ENCODE measurements at regions not wholly inside any gene's neighbourhood (a gene's known extent, or its start where the extent isn't known, plus 50 kb on each side); places are given as distances from the start of the nearest gene placed in this dataset.

DNA sequence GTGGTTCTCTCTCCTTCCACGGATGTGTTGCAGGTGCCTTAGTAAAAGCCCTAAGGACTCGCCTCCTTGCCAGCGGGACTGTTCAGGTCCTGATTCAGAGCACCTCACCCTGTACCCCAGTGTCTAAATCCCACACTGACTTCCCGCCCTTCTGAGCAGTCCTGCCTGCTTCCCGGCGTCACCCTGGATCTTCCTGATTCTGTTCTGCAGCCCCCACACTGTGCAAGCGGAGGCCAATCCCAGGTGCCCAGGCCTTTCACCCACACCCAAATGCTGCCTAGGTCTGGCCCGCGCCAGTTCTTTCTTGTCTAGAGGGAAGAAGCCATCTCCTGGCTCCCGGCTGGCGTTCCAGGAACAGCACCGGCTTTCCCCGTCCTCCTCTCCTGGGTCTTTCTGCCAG lies 95.9 kb upstream of the GALNT2 start:
- H3K9me3 Mint-ChIP-seq: peaks cover 8% of the 10 kb centered on the region
- no peaks in the 10 kb centered on the region for H3K4me1 Mint-ChIP-seq (ENCODE audit: unreplicated experiment)
- no peak for DNase-seq (ENCODE audit: extremely low spot score, unreplicated experiment)
- H3K27me3 Mint-ChIP-seq: peaks cover 16% of the 10 kb centered on the region
- TF ChIP-seq, protein P1, sequence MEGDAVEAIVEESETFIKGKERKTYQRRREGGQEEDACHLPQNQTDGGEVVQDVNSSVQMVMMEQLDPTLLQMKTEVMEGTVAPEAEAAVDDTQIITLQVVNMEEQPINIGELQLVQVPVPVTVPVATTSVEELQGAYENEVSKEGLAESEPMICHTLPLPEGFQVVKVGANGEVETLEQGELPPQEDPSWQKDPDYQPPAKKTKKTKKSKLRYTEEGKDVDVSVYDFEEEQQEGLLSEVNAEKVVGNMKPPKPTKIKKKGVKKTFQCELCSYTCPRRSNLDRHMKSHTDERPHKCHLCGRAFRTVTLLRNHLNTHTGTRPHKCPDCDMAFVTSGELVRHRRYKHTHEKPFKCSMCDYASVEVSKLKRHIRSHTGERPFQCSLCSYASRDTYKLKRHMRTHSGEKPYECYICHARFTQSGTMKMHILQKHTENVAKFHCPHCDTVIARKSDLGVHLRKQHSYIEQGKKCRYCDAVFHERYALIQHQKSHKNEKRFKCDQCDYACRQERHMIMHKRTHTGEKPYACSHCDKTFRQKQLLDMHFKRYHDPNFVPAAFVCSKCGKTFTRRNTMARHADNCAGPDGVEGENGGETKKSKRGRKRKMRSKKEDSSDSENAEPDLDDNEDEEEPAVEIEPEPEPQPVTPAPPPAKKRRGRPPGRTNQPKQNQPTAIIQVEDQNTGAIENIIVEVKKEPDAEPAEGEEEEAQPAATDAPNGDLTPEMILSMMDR (conservative IDR thresholded peaks at IDR 0.05): no peak
- H3K4me3 Mint-ChIP-seq: no peak overlapping the region
- no peaks in the 10 kb centered on the region for H3K36me3 Mint-ChIP-seq
- no peak overlapping the region for H3K27ac Mint-ChIP-seq

DNA sequence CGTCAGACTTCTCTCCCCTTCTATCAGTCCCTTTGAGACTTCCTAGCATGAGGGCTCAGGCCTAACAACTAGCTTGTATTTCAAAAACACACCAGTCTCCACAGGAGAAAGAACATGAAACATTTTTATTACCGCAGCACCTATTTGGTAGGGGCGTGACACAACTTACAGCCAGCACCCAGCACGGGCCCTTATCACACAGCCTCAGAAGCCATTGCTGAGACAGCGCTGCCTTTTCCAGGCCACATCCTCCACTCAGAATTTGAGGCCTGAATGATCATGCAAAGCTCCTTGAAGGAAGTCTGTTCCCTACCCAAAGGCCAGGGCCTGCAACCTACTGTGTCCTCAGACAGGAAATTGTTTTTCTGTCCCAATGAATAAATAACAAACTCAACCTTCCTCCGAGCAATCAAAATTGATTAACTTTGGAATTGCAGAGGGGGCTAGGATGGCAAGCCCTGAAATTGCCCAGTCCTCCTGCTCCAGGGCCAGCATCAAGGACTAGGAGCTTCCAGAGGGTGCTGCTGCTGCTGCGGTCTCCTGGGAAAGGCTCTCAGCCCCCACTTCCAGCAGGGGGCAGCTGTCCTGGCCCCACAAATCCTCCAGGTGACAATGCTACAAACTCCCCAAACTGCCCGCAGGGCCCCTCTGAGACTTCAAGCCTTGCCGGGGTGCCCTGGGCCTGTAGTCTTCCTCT lies 94.3 kb upstream of the GALNT2 start:
- H3K36me3 Mint-ChIP-seq: no peaks in the 10 kb centered on the region

DNA sequence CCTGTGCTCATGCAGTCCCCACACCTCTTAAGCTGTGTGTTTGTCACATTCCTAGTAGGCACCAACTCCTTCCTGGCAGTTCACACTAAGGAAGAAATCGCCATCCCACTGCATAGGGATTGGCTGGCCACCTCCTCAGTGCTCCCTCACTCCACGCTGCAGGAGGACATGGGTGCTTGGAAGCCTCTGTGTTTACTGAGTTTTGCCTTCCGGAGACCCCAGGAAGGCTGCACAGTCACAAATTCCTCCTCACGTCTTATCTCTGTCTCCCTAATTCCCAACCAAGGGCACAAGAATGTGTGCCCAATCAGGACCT lies 93.8 kb upstream of the GALNT2 start:
- no peak for DNase-seq (ENCODE audit: extremely low spot score, unreplicated experiment)
- H3K27ac Mint-ChIP-seq: no peak overlapping the region
- H3K9me3 Mint-ChIP-seq: peaks cover 8% of the 10 kb centered on the region
- TF ChIP-seq, protein P1 (conservative IDR thresholded peaks at IDR 0.05): no peak
- H3K4me1 Mint-ChIP-seq (ENCODE audit: unreplicated experiment): no peaks in the 10 kb centered on the region
- no peak overlapping the region for H3K4me3 Mint-ChIP-seq
- no peaks in the 10 kb centered on the region for H3K36me3 Mint-ChIP-seq
- peaks cover 17% of the 10 kb centered on the region for H3K27me3 Mint-ChIP-seq

More for the DNA sequence above, 94.3 kb upstream of the GALNT2 start:
- TF ChIP-seq, protein P1 (conservative IDR thresholded peaks at IDR 0.05): no peak
- no peak overlapping the region for H3K27ac Mint-ChIP-seq
- no peaks in the 10 kb centered on the region for H3K4me1 Mint-ChIP-seq (ENCODE audit: unreplicated experiment)
- DNase-seq (ENCODE audit: extremely low spot score, unreplicated experiment): no peak
- H3K27me3 Mint-ChIP-seq: peaks cover 17% of the 10 kb centered on the region
- H3K9me3 Mint-ChIP-seq: peaks cover 8% of the 10 kb centered on the region
- no peak overlapping the region for H3K4me3 Mint-ChIP-seq

DNA sequence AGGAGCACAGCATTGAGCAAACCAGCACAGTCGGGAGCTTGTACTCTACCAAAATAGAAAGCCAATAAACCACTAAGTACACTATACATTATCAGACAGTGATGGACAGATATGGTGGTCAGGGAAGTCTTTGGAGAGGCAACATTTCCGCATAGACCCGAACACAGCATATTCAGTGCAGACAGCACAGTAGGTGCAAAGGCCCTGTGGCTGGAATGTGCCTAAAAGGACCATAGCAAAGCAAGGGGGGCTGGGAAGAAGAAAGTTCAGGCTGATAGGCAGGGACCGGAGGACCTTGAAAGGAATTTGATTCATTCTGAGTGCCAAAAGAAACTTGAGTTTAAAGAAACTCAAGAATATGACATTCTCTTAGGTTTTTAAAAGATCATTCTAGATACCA lies 92.0 kb upstream of the GALNT2 start:
- H3K4me3 Mint-ChIP-seq: no peak overlapping the region
- H3K36me3 Mint-ChIP-seq: no peaks in the 10 kb centered on the region
- peaks cover 21% of the 10 kb centered on the region for H3K27me3 Mint-ChIP-seq
- H3K4me1 Mint-ChIP-seq (ENCODE audit: unreplicated experiment): no peaks in the 10 kb centered on the region
- TF ChIP-seq, protein P1 (conservative IDR thresholded peaks at IDR 0.05): no peak
- H3K27ac Mint-ChIP-seq: no peak overlapping the region
- DNase-seq (ENCODE audit: extremely low spot score, unreplicated experiment): no peak
- peaks cover 8% of the 10 kb centered on the region for H3K9me3 Mint-ChIP-seq

DNA sequence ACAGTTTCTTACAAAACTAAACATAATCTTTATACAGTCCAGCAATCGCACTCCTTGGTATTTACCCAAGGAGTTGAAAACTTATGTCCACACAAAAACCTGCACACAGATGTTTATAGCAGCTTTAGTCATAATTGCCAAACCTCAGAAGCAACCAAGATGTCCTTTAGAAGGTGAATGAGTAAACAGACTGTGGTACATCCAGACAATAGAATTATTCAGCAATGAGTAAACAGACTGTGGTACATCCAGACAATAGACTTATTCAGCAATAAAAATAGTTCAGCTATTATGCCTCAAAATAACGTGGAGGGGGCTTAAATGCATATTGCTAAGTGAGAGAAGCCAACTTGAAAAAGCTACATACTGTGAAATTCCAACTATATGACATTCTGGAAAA lies 87.0 kb upstream of the GALNT2 start:
- Mint-ChIP-seq H3K4me3 (no peak overlapping the region), H3K36me3 (no peaks in the 10 kb centered on the region), H3K27ac (no peak overlapping the region), H3K27me3 (peaks cover 34% of the 10 kb centered on the region), H3K9me3 (peaks cover 12% of the 10 kb centered on the region), H3K4me1 (ENCODE audit: unreplicated experiment) (no peaks in the 10 kb centered on the region)
- no peak for DNase-seq (ENCODE audit: extremely low spot score, unreplicated experiment)
- TF ChIP-seq, protein P1 (conservative IDR thresholded peaks at IDR 0.05): no peak

DNA sequence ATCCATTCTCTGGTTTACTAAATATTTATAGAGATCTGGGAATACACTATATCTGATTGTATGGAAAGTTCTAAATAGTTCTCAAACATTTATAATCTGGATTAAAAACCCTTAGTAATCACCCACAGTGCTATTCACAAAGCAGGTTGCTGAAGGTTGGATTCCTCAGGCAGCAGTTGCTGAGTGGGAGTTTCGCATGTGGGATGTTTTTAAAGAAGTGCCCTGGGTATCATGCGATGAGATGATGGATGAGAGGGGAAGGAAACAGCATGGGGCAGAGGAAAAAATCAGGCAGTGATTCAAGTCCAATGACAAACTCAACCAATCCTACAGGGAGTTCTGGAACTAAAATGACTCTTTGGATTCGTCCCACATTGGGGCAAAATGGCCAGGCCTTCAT lies 85.3 kb upstream of the GALNT2 start:
- TF ChIP-seq, protein P1 (conservative IDR thresholded peaks at IDR 0.05): no peak

More for the DNA sequence above, 85.3 kb upstream of the GALNT2 start:
- DNase-seq (ENCODE audit: extremely low spot score, unreplicated experiment): no peak
- peaks cover 36% of the 10 kb centered on the region for H3K27me3 Mint-ChIP-seq
- no peaks in the 10 kb centered on the region for H3K36me3 Mint-ChIP-seq
- H3K4me1 Mint-ChIP-seq (ENCODE audit: unreplicated experiment): no peaks in the 10 kb centered on the region
- peaks cover 4% of the 10 kb centered on the region for H3K9me3 Mint-ChIP-seq
- H3K27ac Mint-ChIP-seq: no peak overlapping the region
- H3K4me3 Mint-ChIP-seq: no peak overlapping the region

All from type B pancreatic cell (in vitro differentiated cells).